ENCODE measurements at regions not wholly inside any gene's neighbourhood (a gene's known extent, or its start where the extent isn't known, plus 50 kb on each side); places are given as distances from the start of the nearest gene placed in this dataset.

DNA sequence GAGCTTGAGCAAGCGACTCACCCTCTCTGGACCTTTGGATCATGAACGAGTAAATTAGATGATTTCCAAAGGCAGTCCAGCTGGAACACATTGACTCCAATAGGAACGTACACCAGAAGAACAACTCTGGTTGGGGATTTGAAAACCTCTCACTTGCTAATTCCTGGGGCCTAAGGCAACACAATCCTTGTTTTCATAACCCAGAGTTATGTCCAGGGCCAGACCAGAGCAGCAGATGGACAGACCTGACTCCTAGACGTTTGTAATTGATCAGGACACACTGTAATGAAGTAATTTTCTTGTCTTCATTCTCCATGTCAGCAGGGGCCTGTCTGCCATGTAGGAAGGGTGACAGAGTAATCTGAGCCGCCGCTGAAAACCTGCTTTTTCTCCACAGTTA is 283.9 kb downstream of the IDS start:
- DNase-seq (no peak), ATAC-seq (no peak)
- H3K27ac ChIP-seq, result no peak overlapping the region
- H3K27me3 ChIP-seq, result no peaks in the 10 kb centered on the region
- intact Hi-C loops (cut with DNase I), result no loop called here
- 26 to 41% methylated on average over 4 to 6 of the region's 6 CpGs for WGBS, 2 donors
- no peak overlapping the region for H3K4me3 ChIP-seq
- H3K9me3 ChIP-seq, result no peaks in the 10 kb centered on the region
- no peaks in the 10 kb centered on the region for H3K4me1 ChIP-seq
- TF ChIP-seq CTCF (IDR thresholded peaks at IDR 0.05) (no peak), POLR2A (IDR thresholded peaks at IDR 0.05) (no peak)
- no peaks in the 10 kb centered on the region for H3K36me3 ChIP-seq (replicated peaks in 1 of 2; ENCODE audit: insufficient read depth in 1 of 2, low read depth in 2 of 2)

DNA sequence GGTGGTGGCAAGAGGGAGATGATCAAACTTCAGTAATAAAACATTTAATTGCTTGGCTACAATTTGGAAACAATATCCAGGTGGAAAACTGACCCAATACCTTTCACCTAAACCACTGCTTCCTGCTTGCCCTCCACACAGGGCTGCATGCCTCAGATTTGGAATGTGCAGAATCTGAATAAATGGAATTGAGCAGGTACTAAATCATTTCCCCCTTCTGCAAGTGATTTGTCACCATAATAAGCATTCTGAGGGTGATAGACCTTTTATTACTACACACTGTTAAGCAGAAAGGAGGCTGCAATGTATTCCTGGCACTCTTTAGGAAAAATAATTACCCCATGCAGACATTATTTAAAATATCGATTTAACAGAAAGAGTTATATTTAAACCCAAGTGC is 291.8 kb downstream of the IDS start:
- no peak overlapping the region for H3K4me3 ChIP-seq
- DNase-seq (no peak), ATAC-seq (no peak)
- TF ChIP-seq CTCF (IDR thresholded peaks at IDR 0.05) (no peak), POLR2A (IDR thresholded peaks at IDR 0.05) (no peak)
- H3K36me3 ChIP-seq (replicated peaks in 1 of 2; ENCODE audit: insufficient read depth in 1 of 2, low read depth in 2 of 2), result no peaks in the 10 kb centered on the region
- H3K9me3 ChIP-seq, result no peaks in the 10 kb centered on the region
- 46 to 67% methylated on average over 1 of the region's 1 CpG for WGBS, 2 donors
- H3K27ac ChIP-seq, result no peak overlapping the region
- H3K27me3 ChIP-seq, result no peaks in the 10 kb centered on the region
- intact Hi-C loops (cut with DNase I), result no loop called here
- H3K4me1 ChIP-seq, result no peaks in the 10 kb centered on the region

GRCh38 chrX:149208307-149208706 is 296.8 kb downstream of the IDS start:
- Histone ChIP-seq H3K36me3 (replicated peaks in 1 of 2; ENCODE audit: insufficient read depth in 1 of 2, low read depth in 2 of 2) (no peaks in the 10 kb centered on the region), H3K4me3 (no peak overlapping the region), H3K27me3 (no peaks in the 10 kb centered on the region), H3K4me1 (no peaks in the 10 kb centered on the region), H3K9me3 (no peaks in the 10 kb centered on the region), H3K27ac (no peak overlapping the region)
- no peak for ATAC-seq
- 30 to 34% methylated on average over 3 of the region's 3 CpGs for WGBS, 2 donors
- TF ChIP-seq POLR2A (IDR thresholded peaks at IDR 0.05) (no peak), CTCF (IDR thresholded peaks at IDR 0.05) (no peak)
- intact Hi-C loops (cut with DNase I), result no loop called here
- no peak for DNase-seq

DNA sequence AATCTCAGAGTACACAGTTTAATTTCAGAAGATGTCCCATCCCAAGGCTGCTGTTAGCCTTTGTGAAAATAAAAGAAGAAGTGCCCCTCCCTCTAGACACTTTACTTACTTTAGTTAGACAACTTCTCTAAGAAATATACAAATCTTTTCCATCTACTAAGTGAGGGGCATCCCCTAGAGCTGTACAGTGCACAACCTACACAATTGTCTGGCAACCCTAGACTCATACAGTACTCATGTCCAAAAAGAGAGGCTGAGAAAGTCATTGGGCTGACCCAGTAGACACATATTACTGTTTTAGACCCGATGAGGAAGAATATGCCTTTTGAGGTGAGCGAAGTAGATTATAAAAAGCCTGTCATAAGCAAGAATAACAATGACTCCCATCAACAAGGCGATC is 297.6 kb downstream of the IDS start:
- Histone ChIP-seq H3K4me3 (no peak overlapping the region), H3K36me3 (replicated peaks in 1 of 2; ENCODE audit: insufficient read depth in 1 of 2, low read depth in 2 of 2) (no peaks in the 10 kb centered on the region), H3K9me3 (no peaks in the 10 kb centered on the region), H3K27me3 (no peaks in the 10 kb centered on the region), H3K27ac (no peak overlapping the region), H3K4me1 (no peaks in the 10 kb centered on the region)
- WGBS, 2 donors, result 57 to 73% methylated on average over 3 of the region's 3 CpGs
- ATAC-seq, result no peak
- intact Hi-C loops (cut with DNase I), result no loop called here
- no peak for TF ChIP-seq CTCF (IDR thresholded peaks at IDR 0.05)
- no peak for TF ChIP-seq POLR2A (IDR thresholded peaks at IDR 0.05)
- no peak for DNase-seq

GRCh38 chrX:149205937-149206336 is 299.2 kb downstream of the IDS start:
- no peak overlapping the region for H3K4me3 ChIP-seq
- ATAC-seq (no peak), DNase-seq (no peak)
- TF ChIP-seq POLR2A (IDR thresholded peaks at IDR 0.05), result no peak
- no peak for TF ChIP-seq CTCF (IDR thresholded peaks at IDR 0.05)
- H3K4me1 ChIP-seq, result no peaks in the 10 kb centered on the region
- WGBS, 2 donors, result 33 to 50% methylated on average over 1 of the region's 1 CpG
- H3K27ac ChIP-seq, result no peak overlapping the region
- H3K27me3 ChIP-seq, result no peaks in the 10 kb centered on the region
- no peaks in the 10 kb centered on the region for H3K9me3 ChIP-seq
- no peaks in the 10 kb centered on the region for H3K36me3 ChIP-seq (replicated peaks in 1 of 2; ENCODE audit: insufficient read depth in 1 of 2, low read depth in 2 of 2)
- intact Hi-C loops (cut with DNase I), result no loop called here
